A673 (cell line): ENCODE measurements at regions not wholly inside any gene's neighbourhood (a gene's known extent, or its start where the extent isn't known, plus 50 kb on each side); places are given as distances from the start of the nearest gene placed in this dataset.

Experiments
- BruUV-seq: library from RNA; stranded (reverse); fragments of 400-500 nt; replicated peaks from 2 replicates; lab custom pipeline; 2021; lab: Mats Ljungman, UMichigan
- CTCF ChIA-PET: fragments of 300-600 bp; sonication (Branson Sonifier 250); formaldehyde crosslinking; loops from one replicate; lab custom pipeline; 2022; ENCODE audit warnings: antibody characterized with exemption; lab: Charles Lee
- POLR2A ChIA-PET: fragments of 300-600 bp; sonication (Branson Sonifier 250); formaldehyde crosslinking; loops from one replicate; lab custom pipeline; 2022; ENCODE audit warnings: antibody characterized with exemption; ENCODE audit not compliant: low non-redundant PET; lab: Charles Lee
- DNase-seq: peaks from one replicate; pipeline ENCODE4 v3.0.0-alpha.2; 2015; ENCODE audit warnings: low spot score
- H3K27ac ChIP-seq: fragments of 200-600 bp; sonication (generic); 2 replicates; pipeline ENCODE4 v1.5.1; 2016; ENCODE audit warnings: mixed run types, low read depth, mild to moderate bottlenecking, mixed read lengths, antibody characterized with exemption, low read length; ENCODE audit not compliant: poor library complexity, severe bottlenecking
- H3K27me3 ChIP-seq: fragments of 200-600 bp; sonication (generic); replicated peaks from 2 replicates; pipeline ENCODE4 v1.6.1; 2017; ENCODE audit warnings: mixed run types, low read depth, mild to moderate bottlenecking, mixed read lengths, antibody characterized with exemption, low read length; ENCODE audit not compliant: insufficient read depth, poor library complexity
- H3K36me3 ChIP-seq: fragments of 200-600 bp; sonication (generic); 2 replicates; pipeline ENCODE4 v1.6.1; 2016; ENCODE audit warnings: mixed run types, mild to moderate bottlenecking, mixed read lengths, antibody characterized with exemption, low read length; ENCODE audit not compliant: insufficient read depth, poor library complexity, severe bottlenecking
- H3K4me1 ChIP-seq: fragments of 200-600 bp; sonication (generic); 2 replicates; pipeline ENCODE4 v1.6.1; 2017; ENCODE audit warnings: mixed run types, mild to moderate bottlenecking, mixed read lengths, antibody characterized with exemption, low read length; ENCODE audit not compliant: insufficient read depth, poor library complexity, severe bottlenecking
- H3K4me3 ChIP-seq: fragments of 200-600 bp; sonication (generic); 2 replicates; pipeline ENCODE4 v1.5.1; 2016; ENCODE audit warnings: low read depth, mixed run types, mild to moderate bottlenecking, mixed read lengths, low read length; ENCODE audit not compliant: poor library complexity, severe bottlenecking
- H3K9me3 ChIP-seq: fragments of 200-600 bp; sonication (generic); 2 replicates; pipeline ENCODE4 v1.6.1; 2016; ENCODE audit warnings: mixed run types, low read depth, mild to moderate bottlenecking, mixed read lengths, antibody characterized with exemption, low read length; ENCODE audit not compliant: poor library complexity, severe bottlenecking
- EZH2 ChIP-seq: fragments of 200-600 bp; sonication (generic); IDR thresholded peaks from 2 replicates; pipeline ENCODE4 v1.6.1; 2017; ENCODE audit warnings: borderline replicate concordance, low read depth, mild to moderate bottlenecking, mixed read lengths, antibody characterized with exemption, low read length; ENCODE audit not compliant: poor library complexity, severe bottlenecking
- intact Hi-C: fragments of 100-400 bp; cut with micrococcal nuclease; formaldehyde crosslinking; loops from one replicate; pipeline ENCODE4 v1.10.0; 2022; ENCODE audit not compliant: unreplicated experiment
- TF ChIP-seq, protein P1 (sequence below): fragments of 300-800, 200-600 bp; sonication (generic); conservative IDR thresholded peaks from 2 replicates; pipeline ENCODE4 v1.5.1; 2017; ENCODE audit warnings: low read depth, mild to moderate bottlenecking, antibody characterized with exemption, low read length, moderate library complexity, mixed read lengths

DNA sequence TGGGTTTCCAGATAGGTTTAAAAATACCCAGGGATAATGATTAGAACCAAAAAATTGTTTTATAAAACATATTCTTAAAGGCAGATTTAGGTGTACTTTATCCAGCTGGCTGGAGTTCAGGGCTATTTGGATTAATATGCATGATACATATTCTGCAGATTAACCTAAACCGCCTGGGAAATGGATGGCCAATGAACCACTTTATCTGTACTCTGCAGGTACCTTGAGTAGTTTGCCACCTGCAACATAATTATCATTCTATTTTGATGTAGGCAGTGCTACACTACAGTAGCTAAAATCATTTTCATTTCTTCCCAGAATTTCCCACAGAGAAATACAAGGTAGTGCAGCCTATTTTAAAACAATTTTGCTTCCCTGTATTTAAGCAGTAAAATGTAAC is 683.2 kb upstream of the GNPDA2 start:
- no peaks in the 10 kb centered on the region for H3K36me3 ChIP-seq
- CTCF ChIA-PET: no interaction called here
- BruUV-seq: no TSS peak

DNA sequence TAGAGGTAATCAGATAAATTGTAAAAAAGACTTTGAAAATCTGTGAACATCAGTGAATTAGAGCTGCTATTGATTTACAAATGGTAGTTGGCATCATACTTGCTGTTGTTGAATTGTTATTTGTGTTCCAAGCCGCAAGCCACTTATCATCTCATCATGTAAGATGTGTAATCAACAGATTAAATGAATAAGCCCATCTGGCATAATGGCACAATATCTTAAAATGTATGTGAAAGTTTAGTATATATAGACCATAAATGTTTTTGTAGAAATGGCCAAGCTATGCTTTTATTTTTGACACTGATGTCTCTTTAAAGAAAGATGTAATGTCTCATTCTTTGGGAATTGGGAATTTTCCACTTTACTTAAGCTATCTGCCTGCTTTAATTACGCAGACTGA is 682.6 kb upstream of the GNPDA2 start:
- ChIA-PET CTCF (interaction anchor here (0.6 kb wide), 1 partner anchor 115 kb away, joined by 3 read pairs; no protein-coding TSS in a partner anchor), POLR2A (no interaction called here)
- intact Hi-C loops: no loop called here
- TF ChIP-seq, protein P1, sequence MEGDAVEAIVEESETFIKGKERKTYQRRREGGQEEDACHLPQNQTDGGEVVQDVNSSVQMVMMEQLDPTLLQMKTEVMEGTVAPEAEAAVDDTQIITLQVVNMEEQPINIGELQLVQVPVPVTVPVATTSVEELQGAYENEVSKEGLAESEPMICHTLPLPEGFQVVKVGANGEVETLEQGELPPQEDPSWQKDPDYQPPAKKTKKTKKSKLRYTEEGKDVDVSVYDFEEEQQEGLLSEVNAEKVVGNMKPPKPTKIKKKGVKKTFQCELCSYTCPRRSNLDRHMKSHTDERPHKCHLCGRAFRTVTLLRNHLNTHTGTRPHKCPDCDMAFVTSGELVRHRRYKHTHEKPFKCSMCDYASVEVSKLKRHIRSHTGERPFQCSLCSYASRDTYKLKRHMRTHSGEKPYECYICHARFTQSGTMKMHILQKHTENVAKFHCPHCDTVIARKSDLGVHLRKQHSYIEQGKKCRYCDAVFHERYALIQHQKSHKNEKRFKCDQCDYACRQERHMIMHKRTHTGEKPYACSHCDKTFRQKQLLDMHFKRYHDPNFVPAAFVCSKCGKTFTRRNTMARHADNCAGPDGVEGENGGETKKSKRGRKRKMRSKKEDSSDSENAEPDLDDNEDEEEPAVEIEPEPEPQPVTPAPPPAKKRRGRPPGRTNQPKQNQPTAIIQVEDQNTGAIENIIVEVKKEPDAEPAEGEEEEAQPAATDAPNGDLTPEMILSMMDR: no peak
- no peak for TF ChIP-seq EZH2
- BruUV-seq: no TSS peak
- Histone ChIP-seq H3K27ac (no peak overlapping the region), H3K36me3 (no peaks in the 10 kb centered on the region), H3K27me3 (no peaks in the 10 kb centered on the region), H3K9me3 (no peaks in the 10 kb centered on the region), H3K4me3 (no peak overlapping the region), H3K4me1 (no peaks in the 10 kb centered on the region)
- DNase-seq: no peak

More for the DNA sequence above, 683.2 kb upstream of the GNPDA2 start:
- Histone ChIP-seq H3K27me3 (no peaks in the 10 kb centered on the region), H3K9me3 (no peaks in the 10 kb centered on the region), H3K4me3 (no peak overlapping the region), H3K27ac (no peak overlapping the region), H3K4me1 (no peaks in the 10 kb centered on the region)
- TF ChIP-seq EZH2: no peak
- TF ChIP-seq, protein P1: no peak
- intact Hi-C loops: no loop called here
- DNase-seq: no peak
- POLR2A ChIA-PET: no interaction called here

DNA sequence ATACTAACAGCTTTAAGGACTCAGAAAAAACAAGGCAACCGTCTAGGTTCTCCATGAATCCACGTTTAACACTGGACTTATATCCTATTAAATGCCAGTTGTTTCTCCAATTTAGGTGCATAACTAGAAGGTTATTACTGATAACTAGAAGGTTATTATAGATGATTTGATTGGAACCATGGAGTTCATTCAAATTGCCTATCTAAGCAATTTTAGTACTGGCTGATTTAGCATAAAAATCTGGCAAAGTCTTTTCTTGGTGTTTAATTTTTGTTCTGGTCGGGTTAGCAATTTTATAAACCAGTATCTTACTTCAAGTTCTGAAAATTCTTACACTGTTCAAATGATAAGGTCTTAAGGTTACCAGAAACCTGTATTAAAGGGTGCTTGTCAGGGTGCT is 672.8 kb upstream of the GNPDA2 start:
- Histone ChIP-seq H3K36me3 (no peaks in the 10 kb centered on the region), H3K27me3 (no peaks in the 10 kb centered on the region), H3K4me3 (no peak overlapping the region), H3K9me3 (peaks cover 6% of the 10 kb centered on the region), H3K4me1 (no peaks in the 10 kb centered on the region), H3K27ac (no peak overlapping the region)
- TF ChIP-seq, protein P1: no peak
- no peak for TF ChIP-seq EZH2
- intact Hi-C loops: no loop called here
- DNase-seq: no peak
- no TSS peak for BruUV-seq
- POLR2A ChIA-PET: no interaction called here
- CTCF ChIA-PET: no interaction called here
